Suppressor macrophage treated with lipopolysaccharide for 4 hours (primary cell): ENCODE measurements at regions not wholly inside any gene's neighbourhood (a gene's known extent, or its start where the extent isn't known, plus 50 kb on each side); places are given as distances from the start of the nearest gene placed in this dataset.
A peak's percentile ranks its signal among the peaks of the same experiment; 100 is the strongest.

Source experiments
- DNase-seq: peaks from one replicate; pipeline ENCODE4 v3.0.0-alpha.2; 2020

DNA sequence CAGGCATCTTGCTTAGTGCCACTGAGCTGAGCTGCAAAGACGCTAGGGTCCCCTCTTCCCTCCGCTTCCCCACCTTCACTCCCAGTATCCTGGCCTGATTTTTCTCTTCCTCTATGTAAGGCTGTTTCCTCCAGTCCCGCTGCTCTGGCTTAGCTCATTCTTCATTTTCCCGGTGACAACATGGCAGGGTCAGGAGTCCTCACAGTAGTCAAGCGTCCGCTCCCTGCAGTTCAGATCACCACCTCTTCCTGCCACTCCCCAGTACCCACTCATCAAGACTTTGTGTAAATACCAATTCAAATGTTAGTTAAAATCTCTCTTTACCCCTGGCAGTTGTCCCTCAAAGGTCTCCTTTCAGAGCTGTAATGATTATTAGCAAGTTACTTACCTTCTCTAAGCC lies 650.4 kb upstream of the CELF2 start:
- DNase-seq, result no peak

DNA sequence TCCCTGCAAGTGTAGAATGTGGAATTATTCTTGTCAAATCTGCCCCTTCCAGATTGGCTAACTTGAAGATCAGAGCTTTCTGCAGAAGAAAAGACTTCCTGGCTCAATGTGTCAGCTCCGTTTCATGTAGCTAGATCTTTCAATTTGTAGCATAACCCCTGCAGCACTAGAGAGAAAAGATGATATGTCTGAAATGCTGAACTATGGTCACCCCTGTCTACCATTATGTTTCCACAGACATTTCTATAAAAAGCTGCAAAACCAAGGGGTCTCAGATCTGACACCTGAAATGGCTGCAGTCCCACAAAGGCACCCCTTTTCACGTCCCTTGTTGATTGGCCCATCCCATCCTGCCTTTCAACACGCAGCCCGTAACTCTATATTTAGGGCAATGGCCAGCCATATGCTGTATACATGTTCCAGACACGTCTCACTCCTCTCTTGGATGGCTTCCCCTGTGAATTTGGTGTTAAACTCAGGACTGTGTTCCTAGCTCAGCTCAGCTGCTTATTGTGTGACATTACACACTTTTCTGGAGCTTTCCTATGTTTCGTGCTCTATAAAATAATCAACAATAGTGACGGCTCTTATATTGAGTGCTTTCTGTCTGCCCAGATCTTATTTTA lies 648.6 kb upstream of the CELF2 start:
- no peak for DNase-seq

DNA sequence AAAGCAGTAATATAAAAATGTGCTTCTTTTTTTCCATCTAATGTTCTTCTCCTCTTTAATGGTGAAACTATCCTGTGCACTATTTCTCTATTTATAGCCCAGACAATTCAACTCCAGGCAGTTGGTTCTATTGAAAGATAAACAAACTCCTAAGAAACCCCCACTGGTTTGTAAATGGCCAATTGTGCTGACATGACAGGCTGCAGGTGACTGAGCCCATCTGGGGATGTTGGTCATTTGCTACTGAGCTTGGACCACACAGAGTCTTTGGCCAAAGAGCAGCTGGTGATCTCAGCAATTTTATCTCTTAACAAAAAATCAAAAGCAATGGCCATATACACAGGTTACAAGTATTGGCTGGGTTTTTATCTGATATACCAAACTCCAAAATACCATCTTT lies 631.8 kb upstream of the CELF2 start:
- DNase-seq, result no peak

DNA sequence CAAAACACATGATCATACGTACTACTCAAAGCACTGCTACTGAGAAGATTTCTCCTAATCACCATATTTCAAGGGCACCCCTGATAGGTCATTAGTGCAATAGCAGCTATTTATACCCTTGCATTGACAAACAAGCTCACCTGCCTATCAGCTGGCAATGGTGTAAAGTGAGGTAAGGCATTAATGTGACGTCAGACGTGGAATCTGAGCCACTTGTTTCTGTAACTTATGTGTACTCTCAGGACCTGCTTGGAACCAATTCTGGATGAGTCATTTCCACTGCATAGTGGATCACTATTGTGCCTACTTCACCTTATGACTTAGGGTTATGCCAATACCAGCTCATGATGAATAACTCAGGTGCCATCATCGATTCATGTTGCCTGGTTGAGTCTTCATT lies 628.5 kb upstream of the CELF2 start:
- no peak for DNase-seq

DNA sequence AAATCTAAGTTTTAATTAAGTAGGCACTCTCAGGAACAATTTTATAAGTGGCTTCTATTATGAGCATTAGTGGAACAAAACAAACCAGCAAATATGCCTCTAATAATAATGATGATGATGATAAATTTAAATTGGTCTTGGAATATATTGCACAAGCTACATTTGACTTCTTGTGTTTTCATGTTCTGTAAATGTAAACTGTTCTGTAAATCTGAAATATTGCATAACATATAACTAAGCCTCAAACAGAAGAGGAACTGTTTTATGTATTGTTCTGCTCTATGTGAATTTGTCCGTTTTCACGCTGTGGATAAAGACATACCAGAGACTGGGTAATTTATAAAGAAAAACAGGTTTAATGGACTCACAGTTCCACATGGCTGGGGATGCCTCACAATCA lies 625.2 kb upstream of the CELF2 start:
- DNase-seq, result peak; percentile 5

DNA sequence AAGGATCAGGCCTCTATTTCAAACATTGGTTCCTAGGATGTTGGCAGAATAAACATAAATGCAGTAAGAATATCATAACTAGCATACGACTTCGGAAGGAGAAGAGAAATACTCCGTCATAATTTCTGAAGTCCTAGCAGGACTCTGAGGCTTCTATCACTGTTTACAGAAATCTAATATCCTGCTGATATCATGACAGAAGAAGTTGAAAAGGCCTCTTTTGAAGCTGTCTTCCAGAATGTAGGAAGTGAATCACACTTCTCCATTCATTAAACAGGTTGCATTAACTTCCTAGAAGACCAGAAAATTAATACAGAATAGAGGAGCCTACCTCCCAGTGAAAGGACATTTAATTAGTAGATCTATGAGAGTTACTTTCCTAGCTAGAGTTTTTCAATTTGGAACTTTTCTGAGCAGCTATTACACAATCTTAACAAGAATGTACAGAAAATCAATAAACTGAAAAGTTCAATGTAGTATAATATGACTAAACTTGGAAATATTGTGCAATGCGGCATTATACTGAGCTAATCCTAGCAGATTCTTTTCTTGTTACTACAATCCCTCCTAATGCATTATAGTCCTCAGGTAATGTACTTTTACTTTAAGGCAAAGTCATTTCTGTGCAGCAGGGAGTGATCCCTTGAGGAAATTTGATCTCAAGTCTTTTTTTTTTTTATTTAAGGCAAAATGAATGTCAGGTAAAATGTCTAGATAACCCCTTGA lies 622.6 kb upstream of the CELF2 start:
- no peak for DNase-seq

DNA sequence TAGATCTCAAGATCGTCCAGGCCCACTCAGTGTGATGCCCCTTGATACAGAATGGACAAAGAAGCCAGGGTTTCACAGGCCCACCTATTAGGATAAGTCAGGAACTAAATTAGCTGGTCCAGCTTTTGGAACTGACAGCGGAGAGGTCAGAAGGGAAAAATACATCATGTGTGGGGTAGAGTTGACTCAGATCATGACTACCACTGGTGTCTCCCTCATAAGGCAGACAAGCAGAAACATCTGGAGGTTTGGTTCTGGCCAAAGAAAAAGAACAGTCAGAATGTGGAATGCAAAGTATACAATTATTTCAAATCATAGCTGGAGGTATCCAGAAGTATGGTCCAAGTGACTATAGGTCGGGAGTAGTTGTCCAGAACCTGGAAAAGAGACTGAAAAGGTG lies 621.1 kb upstream of the CELF2 start:
- DNase-seq, result no peak

DNA sequence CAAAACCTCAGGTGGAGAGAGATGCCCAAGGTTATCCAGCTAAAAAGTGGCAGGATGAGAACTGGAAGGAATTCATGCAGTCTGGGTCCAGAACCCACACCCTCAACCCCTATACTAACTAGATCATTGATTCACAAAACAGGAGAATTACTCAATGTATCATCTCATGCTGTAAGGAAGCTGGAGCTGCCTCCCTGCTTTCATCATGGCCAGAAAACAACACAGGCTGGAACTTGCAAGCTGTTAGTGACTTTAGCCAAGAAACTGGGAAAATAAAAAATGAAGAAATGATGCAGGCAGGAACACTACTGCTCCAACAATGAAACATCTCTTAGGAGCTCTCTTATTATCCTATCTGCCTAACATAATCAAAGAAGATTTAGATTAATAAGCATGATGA lies 619.8 kb upstream of the CELF2 start:
- no peak for DNase-seq

DNA sequence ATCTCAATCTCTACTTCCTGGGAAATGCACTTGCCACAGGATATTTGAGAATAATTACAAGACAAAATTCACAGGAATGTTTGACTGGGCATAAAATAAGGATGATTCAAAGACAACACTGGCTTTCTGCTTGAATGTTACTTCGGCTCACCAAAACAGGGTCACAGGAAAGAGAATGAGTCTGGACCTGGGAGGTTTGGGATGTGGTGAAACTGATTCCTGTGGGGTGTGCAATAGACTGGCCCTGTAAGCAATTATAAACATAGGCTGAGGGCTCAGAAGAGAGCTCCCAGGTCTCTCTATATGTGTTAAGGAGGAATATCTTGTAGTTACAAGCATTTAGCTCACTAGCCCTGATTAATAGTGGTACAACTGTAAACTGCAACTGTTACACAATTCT lies 613.9 kb upstream of the CELF2 start:
- no peak for DNase-seq

DNA sequence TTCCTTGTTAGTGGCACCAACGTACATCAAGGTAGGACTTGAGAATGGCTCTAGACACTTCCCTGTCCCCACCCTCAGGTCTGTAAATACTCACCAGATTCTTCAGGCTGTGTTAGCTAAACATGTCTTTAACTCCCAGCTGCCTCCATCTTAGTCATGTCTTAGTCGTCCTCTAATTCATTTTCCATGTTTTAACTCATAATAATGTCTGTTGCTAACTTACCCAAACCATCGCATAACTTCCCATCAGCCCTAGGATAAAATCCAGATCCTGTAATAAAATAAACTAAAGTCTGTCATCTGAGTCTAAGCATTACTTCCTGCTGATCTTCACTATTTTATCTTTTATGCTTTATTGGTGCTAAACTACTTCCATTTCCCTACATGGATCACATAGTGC lies 600.0 kb upstream of the CELF2 start:
- no peak for DNase-seq

DNA sequence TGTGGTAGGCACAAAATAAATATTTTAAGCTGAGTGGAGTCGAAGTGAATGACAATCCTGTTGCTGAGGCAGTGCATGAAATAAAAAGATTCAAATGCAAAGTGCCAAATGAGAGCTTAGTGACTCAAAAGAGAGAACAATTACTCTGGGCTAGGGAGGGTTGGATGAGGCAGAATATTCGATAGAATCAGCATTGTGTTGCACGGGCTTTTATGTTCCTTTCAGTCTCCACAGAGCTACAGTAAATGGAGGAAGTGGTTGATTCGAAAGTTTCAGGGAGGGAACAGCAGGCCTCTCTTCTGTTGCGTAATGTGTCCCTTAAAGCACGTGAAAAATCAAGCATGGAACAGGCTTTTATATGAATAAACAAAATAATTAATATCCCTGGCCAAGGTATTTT lies 599.3 kb upstream of the CELF2 start:
- peak; percentile 68 for DNase-seq

DNA sequence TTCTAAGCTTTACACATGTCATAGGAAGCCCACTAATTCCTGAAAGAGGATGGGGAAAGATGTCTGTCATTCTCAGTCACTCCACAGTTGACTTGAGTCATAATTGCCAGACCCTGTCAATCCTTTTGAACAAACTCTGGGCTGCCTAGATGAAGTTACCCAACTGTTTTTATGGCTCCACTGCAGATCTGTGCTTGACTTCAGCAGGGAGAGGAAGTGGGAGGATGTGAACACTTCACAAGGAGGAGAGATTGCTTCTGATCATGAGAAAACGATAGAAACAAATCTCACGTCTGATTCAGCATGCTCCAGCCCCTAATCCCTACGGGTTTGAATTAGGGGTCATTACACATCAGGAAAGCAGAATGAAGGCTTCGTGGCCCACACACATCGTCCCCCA lies 596.6 kb upstream of the CELF2 start:
- peak; percentile 19 for DNase-seq

DNA sequence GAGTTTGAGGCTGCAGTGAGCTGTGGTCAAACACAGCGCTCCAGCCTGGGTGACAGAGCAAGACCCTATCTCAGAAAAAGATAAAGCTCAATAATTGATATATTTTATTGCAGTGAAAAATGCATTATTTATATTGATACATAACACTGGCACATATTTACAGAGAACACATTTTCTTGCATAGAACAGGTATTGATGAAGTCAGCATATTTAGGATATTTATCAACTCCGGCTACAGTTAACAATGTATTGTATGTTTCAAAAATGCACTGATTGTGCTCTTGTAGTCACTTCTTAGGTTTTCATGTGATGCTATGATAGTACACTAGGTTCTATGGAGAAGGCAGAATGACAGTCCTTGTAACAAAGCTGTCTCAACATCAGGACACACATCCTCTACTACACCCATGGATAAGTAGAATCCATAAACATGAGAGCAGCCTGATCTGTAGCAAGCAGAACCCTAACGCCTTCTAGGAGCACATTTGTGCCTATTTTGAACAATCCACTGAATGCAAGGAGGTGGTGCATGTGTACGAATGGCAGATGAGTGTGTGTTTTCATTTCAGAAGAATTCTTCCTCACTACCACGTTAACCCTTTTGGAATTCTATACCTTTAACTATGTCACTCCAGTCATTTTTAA lies 586.1 kb upstream of the CELF2 start:
- no peak for DNase-seq

DNA sequence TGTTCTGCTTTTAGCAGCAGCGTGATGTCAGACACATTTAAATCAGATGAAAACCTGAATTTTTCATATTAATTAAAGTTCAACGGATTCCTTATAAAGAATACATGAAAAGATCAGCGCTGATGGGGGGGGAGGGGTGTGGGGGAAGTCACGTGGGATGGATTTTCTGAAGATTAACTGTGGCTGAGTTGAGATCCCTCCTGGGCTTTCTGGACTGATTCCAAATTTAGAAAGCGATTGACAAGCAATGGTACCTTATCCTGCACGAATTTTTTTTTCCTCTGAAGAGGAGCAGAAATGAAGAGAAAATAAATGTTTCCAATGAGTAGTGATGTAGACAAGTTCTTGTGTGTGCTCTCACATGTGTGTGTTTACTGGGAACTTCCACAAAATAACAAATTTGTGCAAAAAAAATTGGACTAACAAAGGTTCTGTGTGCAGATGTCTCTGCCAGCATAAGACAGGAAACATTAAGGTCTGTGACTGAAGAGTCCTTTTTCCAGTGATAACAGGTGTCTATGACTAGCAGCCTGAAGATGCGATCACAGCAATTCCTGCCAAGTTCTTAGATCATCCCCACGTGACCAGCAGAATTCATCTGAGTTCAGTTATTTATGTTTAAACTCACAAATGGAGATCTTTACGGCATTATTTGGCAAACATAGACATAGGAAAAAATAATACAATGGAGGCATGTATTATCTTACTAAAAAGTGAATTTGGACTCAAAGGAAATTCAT lies 585.2 kb upstream of the CELF2 start:
- DNase-seq, result no peak

DNA sequence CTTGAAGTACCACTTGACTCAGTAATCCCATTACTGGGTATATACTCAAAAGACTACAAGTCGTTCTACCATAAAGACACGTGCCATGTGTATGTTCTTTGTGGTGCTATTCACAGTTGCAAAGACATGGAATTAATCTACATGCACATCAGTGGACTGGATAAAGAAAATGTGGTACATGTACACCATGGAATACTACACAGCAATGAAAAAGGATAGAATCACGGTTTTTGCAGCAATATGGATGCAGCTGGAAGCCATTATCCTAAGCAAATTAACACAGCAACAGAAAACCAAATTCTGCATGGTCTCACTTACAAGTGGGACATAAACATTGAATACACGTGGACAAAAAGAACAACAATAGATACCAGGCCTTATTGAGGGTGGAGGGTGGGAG lies 583.4 kb upstream of the CELF2 start:
- DNase-seq, result no peak

DNA sequence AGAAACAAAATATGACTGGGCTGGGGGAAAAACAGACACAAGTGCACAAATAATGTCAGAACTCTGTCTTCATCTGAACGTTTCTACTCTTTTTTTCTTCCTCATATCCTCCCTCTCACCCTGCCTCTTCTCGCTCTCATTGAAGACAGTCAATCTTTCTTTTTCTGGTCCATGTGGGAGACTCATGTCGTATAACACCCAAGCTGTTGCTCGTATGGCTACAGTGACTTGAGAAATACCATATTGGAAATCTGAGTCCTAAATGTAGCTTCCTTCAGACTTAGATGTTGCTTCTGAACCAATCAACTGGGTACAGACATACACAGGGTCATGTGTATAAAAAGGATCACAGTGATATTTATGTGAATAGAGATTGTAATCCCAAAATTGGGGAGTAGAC lies 579.8 kb upstream of the CELF2 start:
- no peak for DNase-seq

DNA sequence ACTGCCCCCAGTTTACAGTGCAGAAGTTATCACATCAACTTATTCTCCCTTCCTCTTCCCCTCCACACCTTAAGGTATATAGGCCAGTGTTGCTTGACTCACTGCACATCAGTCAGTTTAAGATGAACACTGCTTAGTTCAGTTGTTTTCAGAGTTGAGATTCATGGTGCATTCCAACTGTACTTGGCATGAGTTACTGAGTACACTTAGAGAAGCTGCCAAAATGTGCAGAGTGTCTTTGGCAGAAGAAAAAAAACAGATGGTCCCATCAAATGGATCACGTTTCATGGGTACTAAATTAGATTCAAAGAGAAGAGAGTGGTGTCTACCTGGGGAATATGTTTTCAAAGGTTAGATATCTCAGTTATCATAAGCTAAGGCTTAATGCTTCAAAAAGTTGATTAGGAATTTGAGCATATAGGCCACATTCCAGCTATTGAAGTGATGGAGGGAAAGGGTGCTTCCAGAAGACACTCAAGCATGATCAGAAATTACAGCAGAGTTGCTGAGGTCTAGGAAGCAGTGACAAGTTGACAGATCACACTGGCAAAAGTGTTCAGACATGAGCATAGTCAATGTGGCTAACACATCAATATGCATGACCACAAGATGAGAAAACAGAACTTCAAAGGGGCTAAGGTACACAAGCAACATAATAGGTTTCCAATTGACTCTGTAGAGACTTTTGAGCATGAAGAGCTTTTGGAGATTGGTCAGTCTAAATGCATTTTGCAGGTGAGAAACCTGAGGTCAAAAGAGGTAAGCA lies 579.2 kb upstream of the CELF2 start:
- DNase-seq, result no peak

DNA sequence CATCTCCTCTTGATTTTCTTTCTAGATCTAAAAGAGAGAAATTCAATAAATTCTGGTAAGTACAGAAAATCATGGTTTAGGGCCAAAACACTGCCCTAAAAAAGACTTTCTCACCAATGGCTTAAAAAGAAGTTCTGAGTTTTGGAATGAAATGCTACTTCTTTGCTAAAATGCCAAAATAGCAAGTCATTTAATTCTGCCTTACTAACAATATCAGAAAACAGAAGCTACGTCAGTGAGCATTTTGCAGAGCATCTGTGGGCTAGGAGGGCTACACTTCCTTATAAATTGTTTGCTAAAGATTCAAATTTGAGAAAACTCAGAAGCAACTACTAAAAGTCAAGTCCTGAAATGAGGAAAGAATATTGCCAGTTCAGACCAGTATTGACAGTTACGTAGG lies 560.8 kb upstream of the CELF2 start:
- no peak for DNase-seq

DNA sequence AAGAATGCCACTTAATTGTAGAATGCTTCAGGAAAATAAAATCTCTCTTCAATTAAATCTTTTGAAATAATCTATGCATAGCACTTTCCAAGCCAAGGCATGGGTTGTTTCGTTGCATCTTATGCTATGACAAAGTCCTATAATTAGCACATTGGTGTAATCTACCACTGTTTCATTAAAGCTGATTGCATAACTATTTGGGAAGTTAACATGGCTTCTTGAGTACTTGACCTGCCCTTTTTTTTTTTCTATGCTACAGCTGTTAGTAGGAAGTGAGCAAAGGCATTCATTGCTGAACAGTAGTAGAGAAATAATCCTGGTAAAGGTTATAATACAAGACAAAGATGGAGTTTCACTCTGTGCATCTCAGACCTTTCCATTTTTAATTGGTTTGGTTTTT lies 557.2 kb upstream of the CELF2 start:
- DNase-seq, result peak; percentile 34

DNA sequence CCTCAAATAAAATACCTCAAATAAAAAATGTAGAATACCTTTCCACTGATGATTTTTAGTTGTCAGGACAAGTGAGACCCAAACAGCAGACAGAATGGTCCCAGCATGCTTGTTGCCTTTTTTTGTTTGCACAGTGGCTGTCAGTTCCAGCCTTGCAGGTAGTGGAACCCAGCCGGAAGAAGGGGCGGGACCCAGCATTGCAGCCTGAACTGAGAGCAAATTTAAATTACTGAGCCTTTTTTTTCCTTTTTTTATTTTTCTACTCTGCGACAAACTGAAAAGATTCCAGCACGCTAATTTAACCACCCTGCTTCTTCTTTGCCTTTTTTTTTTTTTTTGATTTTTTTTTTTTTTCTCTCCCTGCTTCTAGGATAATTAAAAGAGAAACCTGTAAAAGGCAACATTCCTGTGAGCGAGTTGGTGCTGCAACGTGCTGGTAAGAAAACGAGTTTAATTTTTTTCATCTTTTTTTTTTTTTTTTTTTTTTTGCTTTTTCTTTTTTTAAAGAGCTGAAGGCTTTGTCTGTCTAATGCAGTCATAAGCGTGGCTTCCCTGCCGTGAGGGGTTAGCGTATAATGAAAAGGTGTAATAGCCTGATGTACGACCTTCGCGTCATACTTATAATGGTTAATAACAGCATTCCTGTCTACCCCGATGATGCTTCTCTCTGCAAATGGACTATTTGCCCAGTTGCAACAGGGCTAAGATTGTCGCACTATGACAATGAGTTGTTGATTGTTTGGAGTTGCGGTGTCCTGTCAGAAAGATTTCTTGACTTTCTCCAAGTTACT lies 555.3 kb upstream of the CELF2 start:
- DNase-seq, result no peak

DNA sequence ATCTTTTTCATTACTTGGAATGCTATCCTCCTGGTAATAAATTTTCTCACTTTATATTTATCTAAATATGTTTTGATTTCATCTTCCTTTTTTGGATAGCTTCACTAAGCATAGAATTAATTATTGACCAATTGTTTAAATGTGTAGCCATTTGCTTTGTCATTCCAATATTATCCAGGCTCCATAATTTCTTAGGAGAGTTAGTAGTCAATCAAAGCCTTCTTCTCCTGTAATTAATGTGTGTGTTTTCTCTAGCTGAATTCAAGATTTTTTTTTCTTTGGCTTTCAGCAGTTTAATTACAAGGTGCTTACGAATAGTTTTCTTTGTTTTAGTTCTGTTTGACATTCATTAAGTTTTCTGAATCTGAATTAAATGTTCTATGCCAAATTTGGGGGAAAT lies 545.9 kb upstream of the CELF2 start:
- no peak for DNase-seq

DNA sequence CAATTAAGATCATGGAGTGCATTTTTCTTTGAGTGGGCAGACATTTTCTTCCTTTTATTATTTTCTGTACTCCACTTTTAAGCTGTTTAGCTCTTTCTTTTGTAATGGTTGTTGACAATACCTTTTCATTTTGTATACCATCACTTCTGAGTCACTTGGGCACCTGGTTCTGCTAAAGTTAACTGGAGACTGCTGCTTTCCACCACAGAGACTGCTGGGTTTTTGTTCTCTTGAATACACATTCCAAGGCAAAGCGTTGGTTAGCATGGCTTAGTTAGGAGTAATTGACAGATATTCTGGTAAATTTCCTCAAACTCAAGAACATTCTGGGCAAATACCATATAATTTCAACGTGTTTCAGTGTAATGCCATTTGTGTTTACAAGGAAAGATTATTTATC lies 541.9 kb upstream of the CELF2 start:
- no peak for DNase-seq
